ENCODE measurements at regions not wholly inside any gene's neighbourhood (a gene's known extent, or its start where the extent isn't known, plus 50 kb on each side); places are given as distances from the start of the nearest gene placed in this dataset.

DNA sequence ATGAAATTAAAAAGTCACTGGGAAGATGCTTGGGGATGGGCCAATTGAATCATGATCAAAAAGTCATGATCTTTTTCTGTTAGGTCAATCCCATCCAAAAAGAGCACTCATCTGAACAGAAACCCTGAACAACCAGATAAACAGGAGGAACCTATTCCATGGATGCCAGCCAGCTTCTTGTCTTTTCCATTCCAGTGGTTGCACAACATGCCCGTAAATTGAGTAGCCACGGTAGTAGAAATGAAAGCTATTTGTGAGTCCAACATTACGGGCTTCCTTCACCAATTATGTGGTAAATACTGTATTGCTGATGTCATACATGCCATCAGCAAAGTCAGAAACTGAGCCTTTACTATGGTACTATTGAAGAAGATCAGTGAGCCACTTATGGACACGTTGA, 982.4 kb upstream of the HS3ST1 start:
- H3K4me2 ChIP-seq (ENCODE audit: low read depth, low read length), result no peak overlapping the region
- H3K36me3 ChIP-seq (replicated peaks in 1 of 2; ENCODE audit: control insufficient read depth in 1 of 2, insufficient read depth in 2 of 2, low read length in 2 of 2), result no peaks in the 10 kb centered on the region
- CTCF ChIA-PET (ENCODE audit: low intra/inter-chr PET ratio, low total read pairs), result no interaction called here
- POLR2A ChIA-PET, result no interaction called here
- FAIRE-seq (no peak), ATAC-seq (no peak), DNase-seq (ENCODE audit: low spot score) (no peak)
- 49% methylated on average over 4 of the region's 4 CpGs for WGBS (ENCODE audit: low lambda C conversion rate)
- H3K27me3 ChIP-seq (ENCODE audit: control insufficient read depth in 1 of 2, insufficient read depth in 2 of 2, low read length in 2 of 2), result no peaks in the 10 kb centered on the region
- H3K27ac ChIP-seq (ENCODE audit: extremely low read length, insufficient read depth, low read length), result no peak overlapping the region
- TF ChIP-seq, protein P1, sequence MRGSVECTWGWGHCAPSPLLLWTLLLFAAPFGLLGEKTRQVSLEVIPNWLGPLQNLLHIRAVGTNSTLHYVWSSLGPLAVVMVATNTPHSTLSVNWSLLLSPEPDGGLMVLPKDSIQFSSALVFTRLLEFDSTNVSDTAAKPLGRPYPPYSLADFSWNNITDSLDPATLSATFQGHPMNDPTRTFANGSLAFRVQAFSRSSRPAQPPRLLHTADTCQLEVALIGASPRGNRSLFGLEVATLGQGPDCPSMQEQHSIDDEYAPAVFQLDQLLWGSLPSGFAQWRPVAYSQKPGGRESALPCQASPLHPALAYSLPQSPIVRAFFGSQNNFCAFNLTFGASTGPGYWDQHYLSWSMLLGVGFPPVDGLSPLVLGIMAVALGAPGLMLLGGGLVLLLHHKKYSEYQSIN (CRISPR knock-in tag; IDR thresholded peaks at IDR 0.05; ENCODE audit: borderline replicate concordance), result no peak
- TF ChIP-seq RAD51 (IDR thresholded peaks at IDR 0.05; ENCODE audit: borderline replicate concordance), result no peak
- no peak for TF ChIP-seq YEATS2 (CRISPR knock-in tag; IDR thresholded peaks at IDR 0.05; ENCODE audit: borderline replicate concordance)
- TF ChIP-seq, protein P2, sequence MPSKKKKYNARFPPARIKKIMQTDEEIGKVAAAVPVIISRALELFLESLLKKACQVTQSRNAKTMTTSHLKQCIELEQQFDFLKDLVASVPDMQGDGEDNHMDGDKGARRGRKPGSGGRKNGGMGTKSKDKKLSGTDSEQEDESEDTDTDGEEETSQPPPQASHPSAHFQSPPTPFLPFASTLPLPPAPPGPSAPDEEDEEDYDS (CRISPR knock-in tag; IDR thresholded peaks at IDR 0.05), result no peak
- no peak overlapping the region for H2AFZ ChIP-seq (ENCODE audit: low read length)
- peaks cover 20% of the 10 kb centered on the region; the same call in 1 of the 2 replicates for H3K9me3 ChIP-seq (ENCODE audit: low read length)
- no peaks in the 10 kb centered on the region for H3K79me2 ChIP-seq (ENCODE audit: insufficient read depth, low read length)
- H3K4me1 ChIP-seq (ENCODE audit: insufficient read depth, low read length), result no peaks in the 10 kb centered on the region
- no peak overlapping the region for H3K4me3 ChIP-seq (replicated peaks in 1 of 3; ENCODE audit: insufficient read depth in 1 of 3, low read depth in 2 of 3, low read length in 3 of 3)
- intact Hi-C loops (cut with micrococcal nuclease; ENCODE audit: unreplicated experiment), result no loop called here
- H4K20me1 ChIP-seq (ENCODE audit: insufficient read depth, low read length), result no peaks in the 10 kb centered on the region
- in situ Hi-C loops (cut with HindIII; ENCODE audit: extremely low pct_ligation_motif_present, low pct_unique_long_range_greater_than_20kb), result no loop called here
- no peak overlapping the region for H3K9ac ChIP-seq (ENCODE audit: insufficient read depth, low read depth, low read length)
- BruUV-seq (replicated peaks), result no TSS peak

DNA sequence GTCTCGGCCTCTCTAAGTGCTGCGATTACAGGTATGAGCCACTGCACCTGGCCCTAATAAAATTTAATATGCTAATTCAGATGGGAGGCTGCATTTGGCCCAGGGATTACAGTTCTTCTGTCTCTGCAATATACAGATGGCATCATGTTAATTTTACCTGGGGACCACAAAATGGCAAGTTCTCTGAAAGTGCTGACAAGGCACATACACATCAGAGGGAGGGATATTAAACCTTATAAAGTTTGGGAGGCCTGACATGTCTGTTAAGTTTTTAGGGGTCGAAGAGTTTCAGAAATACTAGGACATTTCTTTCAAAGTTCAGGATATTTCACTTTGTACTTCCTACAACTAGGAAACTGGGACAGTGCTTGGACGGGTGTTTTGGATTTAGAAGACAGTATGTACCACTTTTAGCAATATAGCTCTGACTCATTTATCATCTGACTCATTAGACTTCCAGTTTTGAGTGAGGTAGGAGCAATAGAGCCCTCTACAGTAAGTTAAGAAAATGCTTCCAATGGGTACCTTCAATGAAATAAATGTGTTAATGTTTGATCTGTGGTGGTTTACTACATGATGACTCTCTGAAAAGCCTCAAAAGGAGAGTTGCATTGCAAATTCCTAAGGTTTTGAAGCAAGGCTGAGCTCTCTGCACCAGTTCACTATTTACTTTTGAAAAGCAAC, 981.0 kb upstream of the HS3ST1 start:
- H3K4me3 ChIP-seq (replicated peaks in 1 of 3; ENCODE audit: insufficient read depth in 1 of 3, low read depth in 2 of 3, low read length in 3 of 3), result no peak overlapping the region
- H3K4me2 ChIP-seq (ENCODE audit: low read depth, low read length), result no peak overlapping the region
- H3K27me3 ChIP-seq (ENCODE audit: control insufficient read depth in 1 of 2, insufficient read depth in 2 of 2, low read length in 2 of 2), result no peaks in the 10 kb centered on the region
- no peak overlapping the region for H3K27ac ChIP-seq (ENCODE audit: extremely low read length, insufficient read depth, low read length)
- POLR2A ChIA-PET, result no interaction called here
- H3K79me2 ChIP-seq (ENCODE audit: insufficient read depth, low read length), result no peaks in the 10 kb centered on the region
- no peak overlapping the region for H2AFZ ChIP-seq (ENCODE audit: low read length)
- H3K36me3 ChIP-seq (replicated peaks in 1 of 2; ENCODE audit: control insufficient read depth in 1 of 2, insufficient read depth in 2 of 2, low read length in 2 of 2), result no peaks in the 10 kb centered on the region
- DNase-seq (ENCODE audit: low spot score) (no peak), ATAC-seq (no peak), FAIRE-seq (no peak)
- no peaks in the 10 kb centered on the region for H3K4me1 ChIP-seq (ENCODE audit: insufficient read depth, low read length)
- peaks cover 20% of the 10 kb centered on the region; the same call in 1 of the 2 replicates for H3K9me3 ChIP-seq (ENCODE audit: low read length)
- TF ChIP-seq MAFK (conservative IDR thresholded peaks at IDR 0.05 in 1 of 2, IDR thresholded peaks at IDR 0.05 in 1 of 2; ENCODE audit: low read length in 2 of 2) (peak; percentile 80 to 95), MAFF (IDR thresholded peaks at IDR 0.05; ENCODE audit: low read depth, low read length) (peak; percentile 88), CBFB (CRISPR knock-in tag; IDR thresholded peaks at IDR 0.05) (no peak)
- WGBS (ENCODE audit: low lambda C conversion rate), result 0% methylated on average over 4 of the region's 4 CpGs
- in situ Hi-C loops (cut with HindIII; ENCODE audit: extremely low pct_ligation_motif_present, low pct_unique_long_range_greater_than_20kb), result no loop called here
- no peaks in the 10 kb centered on the region for H4K20me1 ChIP-seq (ENCODE audit: insufficient read depth, low read length)
- CTCF ChIA-PET (ENCODE audit: low intra/inter-chr PET ratio, low total read pairs), result no interaction called here
- no TSS peak for BruUV-seq (replicated peaks)
- intact Hi-C loops (cut with micrococcal nuclease; ENCODE audit: unreplicated experiment), result no loop called here
- no peak overlapping the region for H3K9ac ChIP-seq (ENCODE audit: insufficient read depth, low read depth, low read length)

All from HepG2 (cell line).